Endometrium (tissue), 2 donors: ENCODE measurements at regions not wholly inside any gene's neighbourhood (a gene's known extent, or its start where the extent isn't known, plus 50 kb on each side); places are given as distances from the start of the nearest gene placed in this dataset.

Experiments used
- FAIRE-seq: peaks from 2 replicates; lab custom pipeline; 2012; peaks lifted over from hg19 to GRCh38; lab: Jason Lieb, UNC
- donor health status: control.
- donor health status: control.

- FAIRE-seq, result no peak
Observed at GRCh38 chr2:139825726-139826125, 1045.5 kb upstream of the NXPH2 start.

- FAIRE-seq, result no peak
Observed at GRCh38 chr2:139819273-139819796, 1039.1 kb upstream of the NXPH2 start.

DNA sequence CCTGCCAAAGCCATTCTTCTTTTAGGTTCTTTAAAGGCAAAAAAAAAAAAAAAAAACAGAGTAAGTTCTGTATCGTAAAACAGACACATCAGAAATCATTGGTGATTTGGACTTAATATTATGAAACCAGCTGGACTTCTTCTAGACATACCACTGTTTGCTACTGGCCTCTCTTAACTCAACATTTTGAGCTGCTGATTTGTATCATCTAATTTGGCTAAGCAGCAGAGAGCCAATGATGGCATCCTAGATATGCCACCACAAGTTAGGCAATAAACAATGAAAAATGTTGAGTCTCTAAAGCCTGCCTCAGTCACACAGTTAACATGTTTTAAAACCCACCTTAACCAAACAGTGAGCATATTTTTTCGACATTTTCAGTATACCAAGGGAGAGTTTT, 1034.3 kb upstream of the NXPH2 start:
- no peak for FAIRE-seq

GRCh38 chr2:139813340-139813739, 1033.2 kb upstream of the NXPH2 start:
- no peak for FAIRE-seq

GRCh38 chr2:139805441-139805840, 1025.3 kb upstream of the NXPH2 start:
- FAIRE-seq, result no peak

DNA sequence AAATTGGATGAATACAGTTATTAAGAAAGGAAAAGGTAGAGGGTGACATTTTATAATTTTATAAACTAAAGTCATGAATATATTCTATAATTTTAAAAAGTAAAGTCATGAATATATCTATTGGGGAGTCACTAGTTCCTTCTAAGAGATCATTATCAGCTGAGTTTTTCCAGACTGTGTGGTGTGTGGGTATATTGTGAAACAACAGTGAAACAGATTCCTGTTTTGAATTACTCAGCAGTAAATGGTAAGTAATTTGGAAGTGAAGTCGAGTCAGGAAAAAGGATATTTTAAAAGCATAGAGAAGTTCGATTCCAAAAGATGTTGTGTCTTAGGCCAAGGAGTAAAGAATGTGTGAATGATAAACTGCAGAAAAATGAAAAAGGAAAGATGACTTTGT, 1018.2 kb upstream of the NXPH2 start:
- FAIRE-seq, result no peak

DNA sequence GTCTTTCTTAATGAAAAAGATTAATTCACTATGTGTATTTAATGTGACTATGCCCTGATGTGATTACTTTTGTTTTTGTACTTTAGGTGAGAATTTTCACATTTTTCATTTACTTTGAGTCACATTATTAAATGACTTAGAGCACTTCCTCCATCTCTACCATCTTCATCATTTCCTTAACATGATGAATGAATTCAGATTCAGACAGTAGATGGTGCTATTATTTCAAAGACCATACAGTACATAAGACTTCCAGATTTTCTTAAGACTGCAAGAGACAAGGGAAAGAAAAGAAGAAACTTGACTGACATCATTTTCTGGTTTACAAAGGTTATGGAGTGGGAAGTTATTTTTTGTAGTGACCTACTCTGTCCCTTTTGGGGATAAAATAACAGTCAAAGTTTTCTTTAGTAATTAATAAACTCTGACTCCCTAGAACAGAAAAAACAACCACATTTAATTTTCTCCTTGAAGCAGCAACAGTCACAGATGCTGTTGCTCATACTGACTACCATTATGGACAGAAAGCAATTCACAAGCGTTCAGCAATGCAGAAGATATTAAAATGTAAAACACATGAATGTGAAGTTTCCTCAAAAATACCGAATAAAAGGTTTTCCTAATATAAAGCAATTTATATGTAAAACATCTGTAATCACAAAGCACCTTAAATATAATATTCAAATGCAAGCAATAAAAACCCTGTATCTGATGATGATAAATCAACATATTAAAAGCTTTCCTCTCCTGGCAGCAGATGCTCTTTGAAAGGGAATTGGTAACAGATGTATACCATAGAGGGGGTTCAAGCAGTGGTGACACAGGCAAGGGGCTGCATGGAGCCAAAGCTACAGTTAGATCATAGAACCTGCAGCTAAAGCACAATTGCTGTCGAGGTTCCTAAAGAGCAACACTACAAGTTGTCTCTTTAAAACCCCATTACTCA, 1010.9 kb upstream of the NXPH2 start:
- FAIRE-seq, result peak; percentile 89

- no peak for FAIRE-seq
Observed at GRCh38 chr2:139790136-139790535, 1009.9 kb upstream of the NXPH2 start.

GRCh38 chr2:139778732-139779131, 998.5 kb upstream of the NXPH2 start:
- FAIRE-seq, result no peak

DNA sequence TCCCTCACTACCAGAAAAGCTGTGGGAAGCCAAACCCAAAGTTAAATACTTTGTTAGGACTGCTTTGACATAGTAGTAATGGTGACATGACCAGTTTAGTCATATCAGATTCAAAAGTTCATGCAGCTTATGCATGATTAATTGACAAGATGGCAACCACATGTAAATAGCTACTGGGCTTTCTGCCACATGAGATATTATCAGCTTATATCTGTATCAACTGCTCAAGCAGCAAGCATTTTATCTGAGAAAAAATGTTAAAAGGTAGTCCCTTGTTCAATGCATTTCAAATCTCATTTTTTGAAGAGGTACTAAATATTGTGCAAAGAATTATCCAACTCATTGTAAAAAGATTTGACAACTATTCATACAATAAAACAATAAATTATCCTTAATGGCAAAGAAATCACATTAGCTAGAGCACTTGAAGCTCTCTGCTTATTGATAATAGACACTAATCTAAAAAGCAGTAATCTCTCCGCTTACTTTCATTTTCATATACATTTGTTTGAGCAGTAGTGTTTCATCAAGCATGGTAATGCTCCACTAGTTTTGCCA, 993.6 kb upstream of the NXPH2 start:
- no peak for FAIRE-seq

DNA sequence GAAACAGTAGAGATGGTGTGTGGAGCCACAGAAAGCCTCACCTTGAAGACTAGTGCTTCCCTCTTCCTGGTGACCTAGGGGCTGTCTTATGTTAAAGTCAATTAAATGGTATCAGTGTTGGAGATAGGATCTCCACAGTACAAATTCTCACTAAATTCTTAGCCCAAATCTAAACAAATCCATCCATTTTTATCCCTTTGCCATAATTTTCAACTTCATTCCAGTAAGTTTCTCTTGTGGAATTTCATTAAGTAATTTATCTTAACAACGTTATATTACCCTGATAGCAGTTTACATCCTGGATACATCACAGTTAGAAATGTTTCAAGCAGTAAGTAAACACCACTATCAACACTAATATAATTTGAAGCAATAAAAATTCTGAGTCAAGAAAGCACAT, 989.4 kb upstream of the NXPH2 start:
- no peak for FAIRE-seq

GRCh38 chr2:139763705-139764104, 983.5 kb upstream of the NXPH2 start:
- no peak for FAIRE-seq

GRCh38 chr2:139759000-139759505, 978.9 kb upstream of the NXPH2 start:
- FAIRE-seq, result no peak

DNA sequence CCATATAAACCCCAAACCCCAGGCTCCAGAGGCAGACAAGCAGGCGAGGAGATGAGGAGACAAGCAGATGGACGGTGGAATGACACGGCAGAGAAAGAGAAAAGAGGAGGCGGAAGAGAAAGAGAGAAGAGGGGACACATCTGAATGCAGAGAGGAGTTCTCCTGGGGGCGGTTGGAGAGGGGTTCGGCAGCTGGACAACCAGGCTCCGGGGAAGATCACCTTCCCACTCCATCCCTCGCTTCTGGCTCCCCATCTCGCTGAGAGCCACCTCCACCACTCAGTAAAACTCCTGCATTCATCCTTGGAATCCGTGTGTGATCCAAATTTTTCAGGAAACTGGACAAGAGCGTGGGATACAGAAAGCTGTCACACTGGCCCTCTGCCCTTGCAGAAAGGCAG, 966.7 kb upstream of the NXPH2 start:
- no peak for FAIRE-seq

DNA sequence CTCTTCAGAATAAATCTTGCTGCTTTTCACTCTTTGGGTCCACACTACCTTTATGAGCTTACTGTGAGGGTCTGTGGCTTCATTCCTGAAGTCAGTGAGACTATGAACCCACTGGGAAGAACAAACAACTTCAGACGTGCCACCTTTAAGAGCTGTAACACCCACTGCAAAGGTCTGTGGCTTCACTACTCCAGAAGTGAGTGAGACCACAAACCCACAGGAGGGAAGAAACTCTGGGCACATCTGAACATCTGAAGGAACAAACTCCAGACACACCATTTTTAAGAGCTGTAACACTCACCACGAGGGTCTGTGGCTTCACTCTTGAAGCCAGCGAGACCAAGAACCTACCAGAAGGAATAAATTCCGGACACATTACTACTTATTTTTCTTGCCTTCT, 964.1 kb upstream of the NXPH2 start:
- no peak for FAIRE-seq

GRCh38 chr2:139742216-139743172, 962.3 kb upstream of the NXPH2 start:
- no peak for FAIRE-seq

GRCh38 chr2:139737659-139738058, 957.5 kb upstream of the NXPH2 start:
- FAIRE-seq, result no peak

DNA sequence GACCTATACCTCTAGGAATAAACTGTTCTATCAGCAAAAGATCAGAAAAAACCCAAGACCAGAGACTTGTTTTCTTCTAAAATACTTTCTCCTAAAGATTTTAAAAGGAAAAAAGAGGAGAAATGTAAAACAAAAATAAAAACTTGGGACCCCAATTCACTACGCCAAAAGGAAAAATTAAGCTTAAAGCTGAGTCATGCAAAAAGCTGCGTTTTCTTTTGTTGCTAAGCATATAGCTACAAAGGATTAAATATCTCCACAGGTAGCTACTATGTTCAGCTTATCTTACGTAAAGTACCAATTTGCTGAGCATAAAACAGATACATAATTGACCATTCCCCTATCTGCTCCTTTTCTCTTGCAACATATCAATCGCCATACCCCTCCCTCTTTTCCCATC, 950.0 kb upstream of the NXPH2 start:
- no peak for FAIRE-seq

- FAIRE-seq, result no peak
Observed at GRCh38 chr2:139721411-139721995, 941.3 kb upstream of the NXPH2 start.

DNA sequence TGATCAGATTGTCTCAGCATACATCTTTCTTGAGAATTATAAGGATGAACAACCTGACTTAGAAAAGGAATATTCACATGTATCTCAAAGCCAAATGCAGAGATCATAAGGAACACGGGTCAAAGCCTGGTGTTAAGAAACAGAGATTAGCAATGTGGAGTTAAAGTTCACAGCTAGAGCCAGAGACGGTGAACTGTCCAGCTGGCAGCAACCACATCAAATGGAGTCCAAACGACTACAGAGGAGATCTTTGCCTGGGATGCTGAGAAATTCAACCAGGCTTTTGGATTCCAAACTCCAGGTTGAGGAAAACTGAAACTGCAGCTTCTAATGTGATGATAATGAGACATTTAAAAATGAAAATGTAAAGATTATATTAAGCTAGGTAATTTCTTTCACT, 939.9 kb upstream of the NXPH2 start:
- FAIRE-seq, result no peak

DNA sequence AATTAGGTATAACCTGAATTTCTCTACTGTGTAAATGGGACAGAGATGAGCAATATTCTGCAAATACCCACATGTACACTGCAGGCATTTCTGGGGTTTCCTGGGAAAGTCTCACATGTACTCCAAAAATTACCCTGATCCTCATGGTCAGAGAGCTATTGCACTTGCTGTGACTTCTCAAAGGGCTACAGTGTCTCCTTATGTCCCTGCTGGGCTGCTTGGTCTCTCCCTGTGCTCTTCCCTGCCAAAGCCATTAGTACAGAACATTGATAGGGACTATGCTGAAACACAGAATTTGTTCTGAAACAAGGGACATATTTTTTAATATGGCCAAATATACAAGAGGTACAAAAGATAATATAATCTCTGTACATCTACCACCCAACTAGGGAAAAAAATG, 924.4 kb upstream of the NXPH2 start:
- FAIRE-seq, result no peak

GRCh38 chr2:139694327-139694726, 914.1 kb upstream of the NXPH2 start:
- FAIRE-seq, result no peak
